H1 (cell line): ENCODE measurements at regions not wholly inside any gene's neighbourhood (a gene's known extent, or its start where the extent isn't known, plus 50 kb on each side); places are given as distances from the start of the nearest gene placed in this dataset.

Source experiments
- ATF3 ChIP-seq: IDR thresholded peaks from 2 replicates; pipeline ENCODE4 v1.6.1; 2011; ENCODE audit warnings: low read depth, mild to moderate bottlenecking, low read length; ENCODE audit not compliant: insufficient read depth
- BCL11A ChIP-seq, 2 experiments: IDR thresholded peaks; one replicate each; pipeline ENCODE4 v1.6.1; 2011; ENCODE audit warnings: low read depth in 2 of 2, low read length in 2 of 2, mild to moderate bottlenecking in 2 of 2
- CHD7 ChIP-seq: fragments of 300-600 bp; sonication (generic); IDR thresholded peaks from 2 replicates; pipeline ENCODE4 v1.7.1; 2012; ENCODE audit warnings: low read length, moderate library complexity, mild to moderate bottlenecking, inconsistent platforms; ENCODE audit not compliant: insufficient replicate concordance
- JUND ChIP-seq: IDR thresholded peaks from 2 replicates; pipeline ENCODE4 v1.6.1; 2011; ENCODE audit warnings: mild to moderate bottlenecking, improper control_type of control experiment, low read length
- RNF2 ChIP-seq: fragments of 200-900, 300-1000 bp; sonication (generic); IDR thresholded peaks from 2 replicates; pipeline ENCODE4 v1.7.1; 2016; ENCODE audit warnings: borderline replicate concordance, low read depth, mild to moderate bottlenecking, antibody characterized with exemption, low read length; ENCODE audit not compliant: poor library complexity, severe bottlenecking; ENCODE audit errors: missing control alignments
- RXRA ChIP-seq: IDR thresholded peaks from 2 replicates; pipeline ENCODE4 v1.6.1; 2011; ENCODE audit warnings: low read depth, mild to moderate bottlenecking, low read length, moderate library complexity; ENCODE audit not compliant: insufficient read depth
- SAP30 ChIP-seq: fragments of 300-600 bp; sonication (generic); IDR thresholded peaks from 2 replicates; pipeline ENCODE4 v1.7.1; 2012; ENCODE audit warnings: low read length, moderate library complexity, mild to moderate bottlenecking, inconsistent platforms; ENCODE audit not compliant: insufficient read depth, insufficient replicate concordance
- SP1 ChIP-seq: IDR thresholded peaks from 2 replicates; pipeline ENCODE4 v1.6.1; 2011; ENCODE audit warnings: low read depth, low read length
- SRF ChIP-seq: IDR thresholded peaks from 2 replicates; pipeline ENCODE4 v1.6.1; 2011; ENCODE audit warnings: mild to moderate bottlenecking, low read depth, low read length, moderate library complexity
- ZNF274 ChIP-seq: IDR thresholded peaks from 2 replicates; pipeline ENCODE4 v1.7.0; 2012; ENCODE audit warnings: low read length, borderline replicate concordance; ENCODE audit errors: extremely low read depth

DNA sequence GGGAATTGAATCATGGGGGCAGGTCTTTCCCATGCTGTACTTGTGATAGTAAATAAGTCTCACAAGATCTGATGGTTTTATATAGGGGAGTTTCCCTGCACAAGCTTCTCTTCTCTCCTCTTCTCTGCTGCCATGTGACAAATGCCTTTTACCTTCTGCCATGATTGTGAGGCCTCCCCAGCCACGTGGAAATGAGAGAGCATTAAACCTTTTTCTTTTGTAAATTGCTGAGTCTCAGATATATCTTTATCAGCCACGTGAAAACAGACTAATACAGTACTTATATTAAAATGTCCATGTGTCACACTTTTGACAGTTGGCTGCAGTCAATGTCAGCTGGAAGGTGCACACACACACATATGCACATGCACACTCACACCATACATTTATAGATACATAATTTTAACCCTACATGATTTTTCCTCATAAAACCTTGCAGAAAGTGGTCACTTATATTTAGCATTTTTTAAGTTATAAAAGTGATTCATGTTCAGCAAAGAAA lies 128.9 kb downstream of the OTOR start (continued):
- TF ChIP-seq CHD7 (no peak), SRF (no peak), JUND (no peak), ZNF274 (no peak), RXRA (no peak), ATF3 (no peak), SP1 (no peak), BCL11A (IDR thresholded peaks at IDR 0.05; ENCODE audit: low read depth in 2 of 2, low read length in 2 of 2) (no peak), RNF2 (no peak), SAP30 (no peak)
